Neural cell (in vitro differentiated cells): ENCODE measurements at regions not wholly inside any gene's neighbourhood (a gene's known extent, or its start where the extent isn't known, plus 50 kb on each side); places are given as distances from the start of the nearest gene placed in this dataset.

Experiments used
- H2AFZ ChIP-seq: fragments of 200-600, 300-800 bp; sonication (generic), shearing (Covaris generic); 2 replicates; pipeline ENCODE4 v1.6.0; 2014; ENCODE audit warnings: low read depth, mild to moderate bottlenecking, antibody characterized with exemption, low read length, moderate library complexity
- H3F3A ChIP-seq: fragments of 200-600 bp; shearing (Covaris generic); 2 replicates; pipeline ENCODE4 v1.6.1; 2016; ENCODE audit warnings: mild to moderate bottlenecking, moderate library complexity, mixed read lengths, antibody characterized with exemption, low read length; ENCODE audit not compliant: insufficient read depth, poor library complexity, severe bottlenecking
- H3K27ac ChIP-seq: fragments of 200-600, 300-800 bp; sonication (generic), shearing (Covaris generic); 2 replicates; pipeline ENCODE4 v1.5.1; 2014; ENCODE audit warnings: mild to moderate bottlenecking, low read length, moderate library complexity
- H3K27me3 ChIP-seq: fragments of 300-800, 200-600 bp; sonication (generic), shearing (Covaris generic); 2 replicates; pipeline ENCODE4 v1.6.0; 2014; ENCODE audit warnings: mild to moderate bottlenecking, low read depth, low read length, moderate library complexity; ENCODE audit not compliant: insufficient read depth
- H3K36me3 ChIP-seq: fragments of 300-800, 200-600 bp; sonication (generic), shearing (Covaris generic); 2 replicates; pipeline ENCODE4 v1.5.1; 2014; ENCODE audit warnings: mild to moderate bottlenecking, antibody characterized with exemption, low read length, moderate library complexity; ENCODE audit not compliant: insufficient read depth
- H3K4me2 ChIP-seq: fragments of 300-800, 200-600 bp; sonication (generic), shearing (Covaris generic); 2 replicates; pipeline ENCODE4 v1.6.0; 2014; ENCODE audit warnings: mild to moderate bottlenecking, low read length
- H3K4me3 ChIP-seq: fragments of 300-800, 200-600 bp; sonication (generic), shearing (Covaris generic); 2 replicates; pipeline ENCODE4 v1.5.1; 2014; ENCODE audit warnings: mild to moderate bottlenecking, low read length, moderate library complexity
- H3K79me2 ChIP-seq: fragments of 200-600 bp; shearing (Covaris generic); replicated peaks from 2 replicates; pipeline ENCODE4 v1.6.0; 2014; ENCODE audit warnings: mild to moderate bottlenecking, low read length, moderate library complexity; ENCODE audit not compliant: insufficient read depth
- H3K9ac ChIP-seq: fragments of 300-800, 200-600 bp; sonication (generic), shearing (Covaris generic); 2 replicates; pipeline ENCODE4 v1.6.1; 2016; ENCODE audit warnings: mild to moderate bottlenecking, low read length, mixed read lengths
- H3K9me2 ChIP-seq: fragments of 200-600 bp; shearing (Covaris generic); 2 replicates; pipeline ENCODE4 v1.6.1; 2016; ENCODE audit warnings: mild to moderate bottlenecking, low read length, mixed read lengths; ENCODE audit not compliant: insufficient read depth
- H3K9me3 ChIP-seq: fragments of 200-600, 300-800 bp; sonication (generic), shearing (Covaris generic); 2 replicates; pipeline ENCODE4 v1.6.1; 2016; ENCODE audit warnings: mild to moderate bottlenecking, mixed run types, low read length, moderate library complexity, mixed read lengths
- H4K20me1 ChIP-seq: fragments of 200-600 bp; shearing (Covaris generic); 2 replicates; pipeline ENCODE4 v1.6.1; 2016; ENCODE audit warnings: mild to moderate bottlenecking, mixed run types; ENCODE audit not compliant: insufficient read depth
- CTCF ChIP-seq: fragments of 450-650 bp; IDR thresholded peaks from 2 replicates; pipeline ENCODE4 v1.5.1; 2014; ENCODE audit warnings: antibody characterized with exemption, mild to moderate bottlenecking, moderate library complexity; ENCODE audit not compliant: poor library complexity, severe bottlenecking
- EP300 ChIP-seq: fragments of 450-650 bp; conservative IDR thresholded peaks from 2 replicates; pipeline ENCODE4 v1.6.1; 2014; ENCODE audit warnings: antibody characterized with exemption, mild to moderate bottlenecking, moderate library complexity; ENCODE audit not compliant: poor library complexity, severe bottlenecking
- EZH2 ChIP-seq: fragments of 200-600, 300-800 bp; shearing (Covaris generic), sonication (generic); IDR thresholded peaks from 2 replicates; pipeline ENCODE4 v1.6.1; 2014; ENCODE audit warnings: antibody characterized with exemption, low read length, borderline replicate concordance, mild to moderate bottlenecking; ENCODE audit not compliant: insufficient read depth, poor library complexity, severe bottlenecking
- MXI1 ChIP-seq: fragments of 450-650 bp; conservative IDR thresholded peaks from 2 replicates; pipeline ENCODE4 v1.6.1; 2014; ENCODE audit warnings: antibody characterized with exemption, mild to moderate bottlenecking; ENCODE audit not compliant: poor library complexity, severe bottlenecking
- POLR2AphosphoS5 ChIP-seq: IDR thresholded peaks from 2 replicates; pipeline ENCODE4 v1.6.1; 2012
- RAD21 ChIP-seq: fragments of 450-650 bp; conservative IDR thresholded peaks from 2 replicates; pipeline ENCODE4 v1.6.1; 2014; ENCODE audit warnings: antibody characterized with exemption, mild to moderate bottlenecking, moderate library complexity
- REST ChIP-seq: IDR thresholded peaks from 2 replicates; pipeline ENCODE4 v1.6.1; 2012; ENCODE audit warnings: borderline replicate concordance
- SMC3 ChIP-seq: fragments of 450-650 bp; conservative IDR thresholded peaks from 2 replicates; pipeline ENCODE4 v1.6.1; 2014; ENCODE audit warnings: antibody characterized with exemption, mild to moderate bottlenecking, moderate library complexity; ENCODE audit not compliant: poor library complexity
- TAF1 ChIP-seq: IDR thresholded peaks from 2 replicates; pipeline ENCODE4 v1.6.1; 2012; ENCODE audit warnings: low read depth

GRCh38 chr7:134374791-134375190, 58.1 kb upstream of the SLC35B4 start:
- H3K4me3 ChIP-seq = no peak overlapping the region
- no peak for TF ChIP-seq SMC3
- TF ChIP-seq EP300 = no peak
- TF ChIP-seq CTCF = no peak
- no peak for TF ChIP-seq RAD21
- no peak for TF ChIP-seq REST
- no peak for TF ChIP-seq MXI1
- TF ChIP-seq POLR2AphosphoS5 = no peak
- no peak for TF ChIP-seq TAF1
- TF ChIP-seq EZH2 = no peak
- H3K27ac ChIP-seq = no peak overlapping the region
- H3K79me2 ChIP-seq = no peaks in the 10 kb centered on the region
- H4K20me1 ChIP-seq = no peaks in the 10 kb centered on the region
- no peak overlapping the region for H3K9ac ChIP-seq
- no peaks in the 10 kb centered on the region for H3K9me2 ChIP-seq
- no peaks in the 10 kb centered on the region for H3F3A ChIP-seq
- no peaks in the 10 kb centered on the region for H3K9me3 ChIP-seq
- H3K36me3 ChIP-seq = no peaks in the 10 kb centered on the region
- no peak overlapping the region for H2AFZ ChIP-seq
- H3K27me3 ChIP-seq = no peaks in the 10 kb centered on the region
- H3K4me2 ChIP-seq = no peak overlapping the region

- Histone ChIP-seq H3K4me3 (no peak overlapping the region), H3K27ac (no peak overlapping the region), H3F3A (no peaks in the 10 kb centered on the region), H3K79me2 (no peaks in the 10 kb centered on the region), H3K27me3 (no peaks in the 10 kb centered on the region), H3K9me2 (no peaks in the 10 kb centered on the region), H4K20me1 (no peaks in the 10 kb centered on the region), H3K9me3 (no peaks in the 10 kb centered on the region), H3K9ac (no peak overlapping the region), H3K36me3 (no peaks in the 10 kb centered on the region), H3K4me2 (no peak overlapping the region), H2AFZ (no peak overlapping the region)
- TF ChIP-seq TAF1 (no peak), MXI1 (no peak), SMC3 (no peak), EP300 (no peak), RAD21 (no peak), CTCF (no peak), EZH2 (no peak), REST (no peak), POLR2AphosphoS5 (no peak)
Measured at GRCh38 chr7:134374291-134374690, 57.6 kb upstream of the SLC35B4 start.
